HG03095 (cell line): ENCODE measurements at regions not wholly inside any gene's neighbourhood (a gene's known extent, or its start where the extent isn't known, plus 50 kb on each side); places are given as distances from the start of the nearest gene placed in this dataset.
"Not testable (repeated sequence)": the region's sequence is repeated elsewhere in the genome, so short reads cannot be mapped to it uniquely, and the experiment has no call there.

Experiments used
- ATAC-seq: cut with Tn5 transposase; IDR thresholded peaks from one replicate; pipeline ENCODE4 v1.9.1; 2021; ENCODE audit warnings: moderate library complexity; ENCODE audit not compliant: unreplicated experiment

DNA sequence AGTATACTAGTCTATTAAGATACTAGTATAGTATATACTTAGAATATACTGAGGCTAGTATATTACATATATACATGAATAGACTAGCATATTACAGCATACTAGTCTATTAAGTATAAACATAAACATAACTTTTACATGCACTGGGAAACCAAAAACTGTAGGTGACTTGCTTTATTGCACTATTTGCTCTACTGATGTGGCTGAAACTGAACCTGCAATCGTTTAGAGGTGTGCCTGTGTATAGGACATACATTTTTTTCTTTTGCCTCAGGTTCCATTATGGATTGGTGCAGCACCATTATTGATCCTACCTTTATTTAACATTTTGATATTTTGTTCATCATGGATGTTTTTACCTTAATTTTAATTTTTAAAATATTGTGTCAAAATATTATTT is 143.2 kb upstream of the RGS6 start:
- ATAC-seq, result no peak

DNA sequence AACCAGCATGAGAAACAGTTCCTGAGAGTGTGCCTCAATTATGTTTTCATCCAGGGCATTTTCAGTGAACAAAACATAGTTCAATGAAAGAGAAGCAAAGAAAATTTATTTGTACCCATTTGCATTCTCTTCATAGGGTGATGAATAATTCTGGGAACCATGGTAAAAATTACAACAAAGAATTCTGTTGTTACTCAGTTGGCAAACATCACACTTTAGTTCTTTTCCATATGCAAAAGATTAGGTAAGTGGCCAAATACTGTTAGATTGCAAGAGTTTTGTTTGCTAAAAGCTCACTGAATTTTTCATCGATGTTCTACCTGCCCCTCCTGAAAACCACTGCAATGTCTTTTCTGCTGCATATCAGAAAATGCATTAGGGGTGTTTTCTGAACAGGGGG is 132.4 kb upstream of the RGS6 start:
- ATAC-seq, result no peak

- ATAC-seq, result no peak
Observed at GRCh38 chr14:71800878-71801277, 131.4 kb upstream of the RGS6 start.

DNA sequence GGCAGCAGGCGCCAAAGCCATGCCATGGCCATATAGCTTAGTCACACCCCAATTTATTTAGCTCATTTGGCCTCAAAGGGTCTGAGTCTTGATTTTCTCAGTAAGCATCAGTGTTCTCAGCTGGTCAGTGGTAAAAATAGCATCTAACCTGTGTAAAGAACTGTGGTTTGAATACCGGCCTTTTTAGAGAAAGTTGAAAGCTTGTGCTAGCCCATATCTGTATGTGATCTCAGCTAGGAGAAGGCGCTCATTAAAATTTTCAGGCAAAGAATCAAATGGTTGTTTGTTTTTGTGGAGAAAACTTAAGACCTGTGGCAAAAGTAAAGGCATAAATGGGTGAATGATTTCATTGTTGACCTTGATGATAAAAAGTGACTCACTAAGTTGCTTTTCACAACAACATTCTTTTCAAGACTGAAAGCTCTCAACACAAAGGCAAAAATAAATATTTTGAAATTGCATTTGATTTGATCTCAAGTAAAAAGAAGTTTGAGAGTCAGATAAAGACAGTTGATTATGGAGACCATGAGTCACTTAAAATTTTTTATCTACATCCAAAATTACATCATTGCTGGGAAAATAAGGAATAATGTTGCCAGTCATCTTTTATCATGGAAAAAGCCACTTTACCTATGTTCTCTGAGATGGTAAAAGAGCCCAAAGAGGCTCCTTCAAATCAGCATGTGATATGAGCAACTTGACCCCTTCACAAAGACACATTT is 128.5 kb upstream of the RGS6 start:
- no peak for ATAC-seq

DNA sequence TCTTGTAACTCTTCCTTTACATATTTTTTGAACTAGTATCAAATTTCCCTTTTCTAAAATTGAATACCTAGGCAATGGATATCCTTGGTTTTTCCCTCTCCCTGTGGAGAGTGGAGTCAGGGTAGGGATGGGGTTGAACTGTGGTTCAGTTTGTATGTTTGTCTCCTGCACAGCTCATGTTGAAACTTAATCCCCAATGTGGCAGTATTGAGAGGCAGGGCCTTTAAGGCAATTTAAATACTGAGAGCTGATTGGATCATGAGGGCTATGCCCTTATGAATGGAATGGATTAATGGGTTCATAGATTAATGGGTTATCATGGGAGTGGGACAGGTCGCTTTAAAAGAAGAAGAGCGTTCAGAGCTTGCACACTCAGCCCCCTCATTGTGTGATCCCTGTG is 127.2 kb upstream of the RGS6 start:
- no peak for ATAC-seq

- ATAC-seq, result not testable (repeated sequence)
Observed at GRCh38 chr14:71807049-71807448, 125.2 kb upstream of the RGS6 start.

DNA sequence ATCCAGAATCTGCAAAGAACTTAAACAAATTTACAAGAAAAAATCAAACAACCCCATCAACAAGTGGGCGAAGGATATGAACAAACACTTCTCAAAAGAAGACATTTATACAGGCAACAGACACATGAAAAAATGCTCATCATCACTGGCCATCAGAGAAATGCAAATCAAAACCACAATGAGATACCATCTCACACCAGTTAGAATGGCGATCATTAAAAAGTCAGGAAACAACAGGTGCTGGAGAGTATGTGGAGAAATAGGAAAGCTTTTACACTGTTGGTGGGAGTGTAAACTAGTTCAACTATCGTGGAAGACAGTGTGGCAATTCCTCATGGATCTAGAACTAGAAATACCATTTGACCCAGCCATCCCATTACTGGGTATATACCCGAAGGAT is 121.4 kb upstream of the RGS6 start:
- ATAC-seq, result not testable (repeated sequence)

GRCh38 chr14:71812693-71813092 is 119.5 kb upstream of the RGS6 start:
- ATAC-seq, result no peak

GRCh38 chr14:71815110-71815509 is 117.1 kb upstream of the RGS6 start:
- no peak for ATAC-seq

DNA sequence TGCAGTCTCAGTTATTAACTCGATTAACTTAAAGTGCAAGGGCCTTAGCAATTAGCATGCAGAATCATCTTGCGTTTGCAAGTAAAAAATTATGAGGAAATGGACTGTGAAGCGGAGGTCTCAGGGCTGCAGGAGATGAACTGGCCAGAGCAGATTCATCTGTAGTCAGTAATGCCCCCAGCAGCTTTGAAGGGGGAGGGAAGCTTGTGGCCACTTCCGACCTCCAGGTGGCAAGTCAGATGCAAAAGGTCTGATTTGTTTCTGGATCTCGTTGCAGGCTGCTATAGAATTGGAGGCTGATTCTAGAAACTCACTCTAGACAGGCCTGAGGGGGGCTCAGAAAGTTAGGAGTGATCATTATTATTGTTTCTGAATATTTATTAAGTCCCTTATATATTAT is 107.4 kb upstream of the RGS6 start:
- no peak for ATAC-seq

GRCh38 chr14:71833476-71833875 is 98.8 kb upstream of the RGS6 start:
- no peak for ATAC-seq

DNA sequence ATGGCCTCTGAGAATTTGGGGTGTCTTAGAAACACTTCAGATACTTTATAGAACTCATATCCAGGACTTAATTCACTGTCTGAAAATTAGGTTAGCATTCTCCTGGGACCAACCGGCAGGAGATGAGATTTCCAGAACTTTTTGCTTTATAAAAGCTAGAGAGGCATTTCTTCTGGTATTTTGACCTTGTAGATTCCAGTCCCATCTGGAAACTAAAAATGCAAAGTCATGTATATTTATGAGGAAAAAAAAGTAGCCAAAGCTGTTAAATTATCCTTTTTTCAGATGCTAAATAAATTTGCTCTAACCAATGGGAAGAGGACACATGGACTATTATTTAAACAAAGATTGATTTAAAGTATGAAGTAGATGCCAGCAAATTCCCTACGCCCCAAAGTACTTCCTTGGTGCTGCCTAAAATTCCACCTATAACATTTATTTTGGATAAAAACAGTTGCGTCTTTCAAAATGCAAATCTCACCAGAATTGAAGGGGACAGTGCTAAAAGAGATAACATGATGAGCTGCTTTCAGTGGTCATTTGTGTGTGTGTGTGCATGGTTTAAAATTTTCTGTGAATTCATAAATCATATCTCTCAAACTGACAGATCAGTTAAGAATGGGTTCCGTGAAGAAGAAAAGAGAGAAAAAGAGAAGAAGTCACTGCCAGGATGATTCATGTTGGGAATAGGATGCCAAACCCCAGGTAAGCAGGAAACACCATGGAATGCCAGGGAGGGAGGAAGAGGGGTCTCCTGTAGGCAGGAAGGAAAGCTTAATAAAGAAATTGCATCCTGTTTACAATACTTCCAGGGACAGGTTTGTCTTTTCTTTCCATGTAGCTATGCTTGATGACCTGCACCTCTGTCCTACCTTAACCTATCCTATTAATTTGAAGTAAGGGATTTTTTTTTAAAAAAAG is 97.7 kb upstream of the RGS6 start:
- ATAC-seq, result no peak

- ATAC-seq, result no peak
Observed at GRCh38 chr14:71852181-71852580, 80.0 kb upstream of the RGS6 start.

DNA sequence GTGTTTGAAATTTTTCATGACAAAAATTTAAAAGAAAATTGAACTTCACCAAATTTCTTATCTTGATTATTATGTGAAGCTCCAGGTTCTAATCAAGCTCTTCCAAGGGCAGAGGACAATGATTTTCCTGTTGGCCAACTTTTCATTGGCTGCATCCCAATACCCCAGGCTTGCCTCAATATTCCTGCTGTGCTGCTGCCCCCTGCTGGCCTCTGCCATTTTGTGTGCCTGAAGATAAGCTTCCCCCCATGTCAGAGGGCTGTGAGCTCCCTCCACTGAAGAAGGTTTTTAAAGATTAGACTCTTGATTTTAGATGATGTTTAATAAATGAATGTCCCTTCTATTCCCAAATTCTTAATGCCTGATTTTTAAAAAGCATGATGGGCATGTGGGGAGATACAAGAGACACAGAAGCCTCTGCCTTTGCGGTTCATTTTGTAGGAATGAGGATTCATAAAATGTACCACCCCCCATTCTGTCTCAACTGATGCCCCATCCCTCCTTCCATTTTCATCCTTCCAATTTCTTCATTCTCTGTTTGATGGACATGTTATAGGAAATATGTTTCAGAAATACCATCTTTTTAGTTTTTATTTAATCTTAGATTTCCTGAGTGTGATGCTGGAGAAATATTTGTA is 76.7 kb upstream of the RGS6 start:
- no peak for ATAC-seq

GRCh38 chr14:71856199-71856919 is 75.9 kb upstream of the RGS6 start:
- ATAC-seq, result no peak

- ATAC-seq, result no peak
Observed at GRCh38 chr14:71863049-71863448, 69.2 kb upstream of the RGS6 start.

DNA sequence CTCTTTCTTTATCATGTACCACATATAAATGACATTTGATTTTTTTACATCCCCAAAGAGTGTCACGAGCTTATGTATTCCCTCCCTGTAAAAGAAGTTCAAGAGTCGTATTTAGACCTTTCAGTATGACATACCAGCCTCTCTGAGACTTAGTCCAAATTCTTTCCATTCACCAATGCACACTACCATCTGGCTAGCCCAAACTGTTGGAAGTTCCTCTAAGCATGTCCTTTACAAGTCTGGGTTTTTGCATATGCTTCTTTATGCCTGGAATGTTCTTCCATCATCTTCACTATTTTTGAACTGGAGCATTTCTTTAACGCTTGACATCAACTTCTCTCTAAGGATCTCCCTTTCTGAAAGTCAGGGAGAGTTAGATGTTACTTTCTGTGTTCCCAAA is 68.5 kb upstream of the RGS6 start:
- no peak for ATAC-seq
